GM19351 (cell line): ENCODE measurements at regions not wholly inside any gene's neighbourhood (a gene's known extent, or its start where the extent isn't known, plus 50 kb on each side); places are given as distances from the start of the nearest gene placed in this dataset.
"Not testable (repeated sequence)": the region's sequence is repeated elsewhere in the genome, so short reads cannot be mapped to it uniquely, and the experiment has no call there.

ENCODE experiments used
- ATAC-seq: cut with Tn5 transposase; IDR thresholded peaks from one replicate; pipeline ENCODE4 v1.9.1; 2021; ENCODE audit warnings: mild to moderate bottlenecking, moderate library complexity; ENCODE audit not compliant: unreplicated experiment

DNA sequence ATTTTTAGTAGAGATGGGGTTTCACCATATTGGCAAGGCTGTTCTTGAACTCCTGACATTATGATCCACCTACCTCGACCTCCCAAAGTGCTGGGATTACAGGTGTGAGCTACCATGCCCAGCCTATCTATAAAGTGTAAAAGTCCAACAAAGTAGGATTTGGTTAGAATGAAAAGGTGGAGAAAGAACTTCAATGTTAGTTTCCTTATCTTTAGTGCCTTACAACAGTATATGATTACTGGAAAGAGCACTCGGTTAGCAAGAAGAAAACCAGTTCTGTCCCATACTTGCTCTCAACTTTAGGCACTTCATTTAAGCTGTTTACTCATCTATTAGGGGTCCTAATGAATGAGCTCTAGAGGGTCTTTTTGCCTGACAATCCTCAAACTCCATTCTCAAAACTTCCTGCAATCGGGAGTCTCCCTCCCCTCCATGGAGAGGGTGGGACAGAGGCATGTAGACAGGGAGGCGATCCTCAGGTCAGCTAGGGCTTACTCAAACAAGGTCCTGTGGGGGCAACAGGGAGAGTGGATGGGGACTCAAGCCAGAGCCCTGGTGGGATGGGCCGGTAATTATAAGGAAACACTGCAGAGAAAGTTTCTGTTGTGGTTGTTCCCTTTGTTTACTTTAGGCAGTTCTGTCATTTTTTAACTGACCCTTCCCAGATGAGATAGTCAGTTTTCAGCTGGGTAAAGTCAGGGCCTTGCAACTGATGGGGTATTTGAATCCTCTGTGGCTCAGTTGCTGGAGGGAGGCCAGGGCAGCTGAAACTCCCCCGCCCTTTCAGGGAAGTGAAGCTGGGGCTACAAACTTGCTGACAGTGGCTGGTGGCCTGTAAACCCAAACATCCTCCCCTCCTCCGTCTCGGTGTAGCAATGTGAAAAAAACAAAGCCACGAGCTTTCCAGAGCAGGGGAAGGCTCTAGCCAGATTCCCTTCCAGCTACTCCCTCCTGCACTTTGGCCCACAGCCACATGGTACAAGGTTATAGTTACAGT is 64.4 kb upstream of the NOTCH2NLA start:
- ATAC-seq = peak; percentile 69

GRCh38 chr1:146292424-146292823 is 63.6 kb upstream of the NOTCH2NLA start:
- ATAC-seq = not testable (repeated sequence)

GRCh38 chr1:146287881-146288280 is 59.1 kb upstream of the NOTCH2NLA start:
- ATAC-seq = not testable (repeated sequence)

DNA sequence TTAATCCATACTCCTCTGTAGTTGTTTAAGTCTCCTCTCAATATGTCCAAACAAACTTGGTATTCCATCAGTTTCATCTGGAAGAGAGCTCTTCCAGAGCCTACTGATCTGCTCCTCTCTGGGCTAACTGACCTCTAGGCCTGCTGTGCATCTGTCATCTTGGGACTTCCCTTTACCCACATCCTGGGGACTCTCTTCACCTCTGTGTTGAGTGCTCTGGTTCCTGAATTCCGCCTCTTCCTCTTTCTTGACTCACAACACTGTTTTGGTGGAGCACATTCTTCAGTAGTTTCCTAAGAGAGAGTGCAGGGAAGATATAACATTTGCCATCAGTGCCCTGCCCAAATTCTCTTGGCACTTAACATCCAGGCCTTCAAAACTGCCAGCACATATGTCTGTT is 55.9 kb upstream of the NOTCH2NLA start:
- peak; percentile 48 for ATAC-seq

DNA sequence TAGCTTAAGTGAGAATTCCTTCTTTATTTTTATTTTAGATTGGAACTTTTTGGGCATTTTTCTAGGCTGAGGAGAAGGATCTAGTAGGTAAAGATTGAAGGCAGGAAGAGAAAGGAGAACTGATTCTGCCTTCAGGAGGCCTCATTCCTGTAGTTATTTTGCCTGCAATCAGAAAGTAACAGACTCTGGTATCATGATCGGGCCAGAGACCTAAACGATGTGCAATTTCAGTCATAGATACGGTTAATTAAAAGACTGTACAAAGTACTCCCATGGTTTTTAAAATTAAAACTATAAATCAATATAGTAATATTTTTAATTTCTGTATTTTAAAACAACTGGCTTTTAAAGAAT is 54.7 kb upstream of the NOTCH2NLA start:
- ATAC-seq = peak; percentile 41

DNA sequence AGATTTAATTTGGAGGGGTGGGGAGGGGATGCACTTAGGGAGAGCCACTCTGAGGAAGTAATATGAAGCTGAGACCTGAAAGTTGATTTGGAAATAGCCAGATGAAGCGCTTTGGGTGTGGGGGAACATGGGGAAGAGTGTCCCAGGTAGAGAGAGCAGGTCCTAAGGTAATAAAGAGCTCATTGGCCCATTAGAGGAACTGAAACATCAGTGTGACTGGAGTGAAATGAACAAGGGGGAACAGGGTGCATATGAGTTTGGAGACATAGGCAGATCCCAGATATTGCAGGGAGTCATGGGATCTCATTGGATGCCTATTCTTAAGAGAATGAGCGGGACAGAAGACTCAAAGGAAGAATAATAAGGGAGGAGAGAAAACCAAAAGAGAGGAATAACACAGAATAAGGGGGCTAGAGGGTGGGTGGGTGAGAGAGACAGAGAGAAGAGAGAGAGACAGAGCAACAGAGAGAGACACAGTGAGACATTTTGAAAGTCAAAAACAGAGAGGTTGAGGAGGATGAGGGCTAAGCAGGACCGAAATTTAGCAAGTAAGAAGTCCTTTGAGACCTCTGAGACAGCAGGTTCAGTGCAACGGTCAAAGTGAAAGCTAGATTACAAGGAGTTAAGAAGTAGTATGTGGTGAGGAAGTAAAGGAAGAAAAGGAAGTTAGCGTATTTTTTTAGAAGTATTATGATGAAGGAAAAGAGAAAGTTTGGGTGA is 54.1 kb upstream of the NOTCH2NLA start:
- ATAC-seq = peak; percentile 80

DNA sequence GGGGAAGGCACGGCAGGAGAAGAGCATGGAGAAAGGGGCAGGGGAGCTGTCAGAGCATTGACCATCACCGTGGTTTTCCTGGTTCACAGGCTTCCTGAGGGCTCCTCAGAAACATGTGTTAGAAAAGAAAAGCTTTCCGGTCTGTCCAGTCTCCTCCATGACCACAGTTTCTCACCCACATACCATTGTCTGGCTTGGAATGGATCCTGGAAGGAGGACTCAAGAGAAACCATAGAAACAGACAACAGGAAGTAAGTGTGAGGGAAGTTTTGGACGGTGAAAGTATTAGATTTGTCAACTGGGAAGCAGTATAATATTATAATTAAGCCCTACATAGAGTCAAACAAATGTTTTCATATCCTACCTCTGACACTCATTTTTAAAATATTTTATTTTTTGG is 52.7 kb upstream of the NOTCH2NLA start:
- ATAC-seq = not testable (repeated sequence)

DNA sequence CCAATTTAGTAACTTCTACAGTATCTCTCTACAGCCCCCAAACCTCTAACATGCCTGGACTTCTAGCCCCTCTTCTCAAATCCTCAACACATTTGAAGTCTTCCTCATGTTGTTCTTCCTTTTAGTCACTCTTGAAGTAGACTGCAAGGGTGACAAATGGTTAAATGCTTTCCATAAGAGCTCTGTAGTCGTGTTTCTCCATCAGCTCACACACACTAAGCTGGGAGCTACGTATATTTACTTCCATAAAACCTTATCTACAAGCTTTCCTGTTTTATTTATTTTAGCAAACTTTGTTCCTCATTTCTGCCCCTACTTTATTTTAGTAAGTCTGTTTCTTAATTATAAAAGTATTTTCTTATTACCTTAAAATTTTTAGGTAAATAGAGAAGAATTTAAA is 49.9 kb upstream of the NOTCH2NLA start:
- ATAC-seq = not testable (repeated sequence)
